HCEC 1CT (cell line): ENCODE measurements at regions not wholly inside any gene's neighbourhood (a gene's known extent, or its start where the extent isn't known, plus 50 kb on each side); places are given as distances from the start of the nearest gene placed in this dataset.
"Not testable (repeated sequence)": the region's sequence is repeated elsewhere in the genome, so short reads cannot be mapped to it uniquely, and the experiment has no call there.

Experiments
- DNase-seq: peaks from one replicate; pipeline ENCODE4 v3.0.0-alpha.2; 2017

DNA sequence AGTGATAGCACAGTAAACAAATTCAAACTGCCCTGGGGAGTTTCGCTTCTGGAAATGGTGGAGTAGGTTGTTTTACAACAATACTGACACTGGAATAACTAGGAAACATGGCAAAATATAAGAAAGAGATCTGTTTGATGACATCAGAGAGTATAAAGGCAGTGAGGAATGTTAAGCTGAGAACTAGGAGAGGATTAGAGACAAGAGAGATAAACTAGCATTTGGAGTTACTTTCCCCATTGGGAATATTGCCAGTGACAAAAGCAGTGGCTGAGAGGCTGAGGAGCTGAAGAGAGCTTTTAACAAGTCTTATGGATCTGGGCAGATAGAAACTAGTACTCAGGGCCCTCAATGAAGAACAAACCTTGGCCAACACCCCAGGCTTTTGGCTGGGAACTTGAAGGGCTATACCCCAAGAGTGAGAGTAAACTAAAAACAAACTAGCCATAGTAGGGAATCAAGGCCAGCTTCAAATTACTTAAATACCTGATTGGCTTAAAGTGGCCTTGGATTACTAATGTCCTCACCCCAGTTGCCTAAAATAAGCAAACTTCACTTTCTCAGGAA lies 280.4 kb downstream of the KLF13 start:
- DNase-seq = peak; percentile 16

DNA sequence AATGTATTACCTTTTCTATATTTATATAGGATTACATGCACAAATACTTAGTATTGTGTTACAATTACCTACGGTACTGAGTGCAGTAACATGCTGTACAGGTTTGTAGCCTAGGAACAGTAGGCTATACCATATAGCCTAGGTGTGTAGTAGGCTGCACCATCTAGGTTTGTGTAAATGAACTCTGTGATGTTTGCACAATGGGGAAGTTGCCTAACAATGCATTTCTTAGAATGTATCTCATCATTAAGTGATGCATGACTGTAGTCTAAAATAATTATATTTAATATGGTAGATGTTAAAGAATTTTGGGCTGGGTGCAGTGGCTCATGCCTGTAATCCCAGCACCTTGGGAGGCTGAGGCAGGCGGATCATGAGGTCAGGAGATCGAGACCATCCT lies 281.0 kb downstream of the KLF13 start:
- DNase-seq = peak; percentile 56

DNA sequence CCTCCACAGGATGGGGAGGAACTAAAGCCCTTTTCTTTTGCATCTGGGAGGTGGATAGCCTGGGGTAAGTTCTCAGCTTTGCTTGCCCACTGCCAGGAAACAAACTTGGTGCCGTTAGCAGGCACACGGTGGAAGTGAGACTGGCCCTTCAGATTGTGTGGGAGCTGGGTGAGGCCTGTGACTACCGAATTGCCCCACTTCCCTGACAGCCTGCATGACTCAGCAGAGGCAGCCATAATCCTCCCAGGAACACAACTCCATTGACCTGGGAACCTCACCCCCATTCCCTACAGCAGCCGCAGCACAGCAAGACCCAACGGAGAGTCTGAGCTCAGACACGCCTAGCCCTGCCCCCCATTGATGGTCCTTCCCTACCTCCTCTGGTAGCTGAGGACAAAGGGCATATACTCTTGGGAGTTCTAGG lies 282.6 kb downstream of the KLF13 start:
- peak; percentile 64 for DNase-seq

DNA sequence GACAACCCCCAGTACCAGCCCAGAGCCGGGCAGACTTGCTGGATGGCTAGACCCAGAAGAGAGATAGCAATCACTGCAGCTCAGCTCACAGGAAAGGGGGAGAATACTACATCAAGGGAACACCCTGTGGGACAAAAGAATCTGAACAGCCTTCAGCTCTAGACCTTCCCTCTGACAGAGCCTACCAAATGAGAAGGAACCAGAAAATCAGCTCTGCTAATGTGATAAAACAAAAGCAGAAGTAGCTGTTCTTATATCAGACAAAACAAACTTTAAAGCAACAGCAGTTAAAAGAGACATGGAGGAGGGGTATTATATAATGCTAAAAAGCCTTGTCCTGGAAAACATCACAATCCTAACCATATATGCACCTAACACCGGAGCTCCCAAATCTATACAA lies 283.3 kb downstream of the KLF13 start:
- DNase-seq = no peak

DNA sequence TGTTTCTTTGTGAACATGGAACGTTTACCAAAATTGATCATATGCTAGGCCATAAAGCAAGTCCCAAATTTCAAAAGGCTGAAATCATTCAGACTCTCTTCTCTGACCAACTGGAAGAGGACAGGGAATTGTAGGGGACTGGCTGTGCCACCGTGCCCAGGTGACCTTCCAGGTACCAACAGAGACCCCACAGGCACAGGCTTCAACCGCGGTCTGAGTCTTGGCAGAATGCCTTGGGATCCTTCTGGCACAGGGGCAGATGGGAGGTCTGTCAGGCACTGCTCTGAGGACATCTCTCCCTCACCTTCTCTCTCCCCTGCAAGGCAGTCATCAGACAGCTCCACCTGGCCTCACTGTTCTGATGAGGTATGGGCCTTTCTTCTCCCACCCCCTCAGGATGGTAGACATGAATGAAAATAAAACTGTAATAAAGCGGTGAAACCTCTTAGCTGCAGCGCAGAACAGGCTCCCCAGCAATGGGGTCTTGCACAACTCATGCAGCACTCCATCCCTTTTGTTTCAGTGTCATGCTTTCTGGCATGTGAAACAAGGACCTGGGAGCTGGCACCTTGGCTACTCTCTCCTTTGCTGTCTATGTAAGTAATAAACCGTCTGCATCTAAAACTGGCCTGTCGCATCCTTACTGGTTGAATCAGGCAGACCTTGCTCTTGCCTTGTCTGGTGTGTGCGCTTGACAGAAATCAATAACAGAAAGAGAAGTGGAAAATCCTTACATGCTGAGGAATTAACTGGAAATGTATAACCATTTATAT lies 289.2 kb downstream of the KLF13 start:
- DNase-seq = no peak

DNA sequence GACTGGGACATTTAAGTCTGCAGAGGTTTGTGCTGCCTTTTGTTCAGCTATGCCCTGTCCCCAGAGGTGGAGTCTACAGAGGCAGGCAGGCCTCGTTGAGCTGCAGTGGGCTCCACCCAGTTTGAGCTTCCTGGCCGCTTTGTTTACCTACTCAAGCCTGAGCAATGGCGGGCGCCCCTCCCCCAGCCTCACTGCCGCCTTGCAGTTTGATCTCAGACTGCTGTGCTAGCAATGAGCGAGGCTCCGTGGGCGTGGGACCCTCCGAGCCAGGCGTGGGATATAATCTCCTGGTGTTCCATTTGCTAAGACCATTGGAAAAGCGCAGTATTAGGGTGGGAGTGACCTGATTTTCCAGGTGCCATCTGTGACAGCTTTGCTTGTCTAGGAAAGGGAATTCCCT lies 296.7 kb downstream of the KLF13 start:
- not testable (repeated sequence) for DNase-seq

DNA sequence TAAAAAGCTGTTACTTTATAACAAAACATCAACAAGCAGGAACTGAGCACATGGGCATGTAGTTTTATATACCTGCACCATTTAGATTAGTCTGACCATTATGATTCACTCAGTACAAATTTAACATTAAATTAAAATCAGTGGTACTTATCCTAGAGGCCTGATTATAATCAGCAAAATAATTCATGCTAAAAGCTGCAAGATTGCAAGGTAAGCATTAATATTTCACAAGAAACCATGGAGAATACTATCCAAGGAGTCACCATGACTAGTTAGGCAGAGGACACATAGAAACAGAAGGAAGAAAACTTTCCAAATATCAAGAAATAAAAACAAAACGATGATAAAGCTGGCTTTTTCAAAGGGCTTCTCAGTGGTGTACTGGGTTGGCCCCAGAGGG lies 297.5 kb downstream of the KLF13 start:
- not testable (repeated sequence) for DNase-seq

DNA sequence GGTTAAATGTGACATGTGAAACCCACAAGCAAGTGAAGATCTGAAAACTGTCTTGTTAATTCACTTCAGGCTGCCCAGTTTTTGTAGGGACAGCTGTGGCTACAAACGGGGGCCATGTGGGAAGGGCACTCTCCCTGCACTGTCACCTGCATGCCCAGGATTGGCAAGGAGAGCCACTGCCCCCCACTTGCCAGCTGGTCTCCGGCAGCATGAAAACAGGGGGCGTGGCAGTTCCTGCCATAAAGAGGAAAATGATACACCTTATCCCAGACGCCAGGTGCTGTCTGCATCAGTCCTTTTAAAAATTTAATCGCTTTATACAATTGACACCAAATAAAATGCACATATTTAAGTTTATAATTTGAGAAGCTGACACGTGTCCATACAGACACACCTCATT lies 309.1 kb downstream of the KLF13 start:
- not testable (repeated sequence) for DNase-seq

DNA sequence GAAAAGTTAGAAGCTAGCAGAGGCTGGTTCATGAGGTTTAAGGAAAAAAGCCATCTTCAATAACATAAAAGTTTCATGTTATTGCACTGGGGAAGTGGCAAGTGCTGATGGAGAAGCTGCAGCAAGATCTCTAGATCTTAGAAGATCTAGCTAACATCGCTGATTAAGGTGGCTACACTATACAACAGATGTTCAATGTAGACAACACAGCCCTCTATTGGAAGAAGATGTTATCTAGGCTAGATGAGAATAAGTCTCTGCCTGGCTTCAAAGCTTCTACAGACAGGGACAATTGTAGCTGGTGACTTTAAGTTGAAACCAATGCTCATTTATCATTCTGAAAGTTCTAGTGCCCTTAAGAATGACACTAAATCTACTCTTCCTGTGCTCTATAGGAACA lies 310.3 kb downstream of the KLF13 start:
- peak; percentile 10 for DNase-seq

DNA sequence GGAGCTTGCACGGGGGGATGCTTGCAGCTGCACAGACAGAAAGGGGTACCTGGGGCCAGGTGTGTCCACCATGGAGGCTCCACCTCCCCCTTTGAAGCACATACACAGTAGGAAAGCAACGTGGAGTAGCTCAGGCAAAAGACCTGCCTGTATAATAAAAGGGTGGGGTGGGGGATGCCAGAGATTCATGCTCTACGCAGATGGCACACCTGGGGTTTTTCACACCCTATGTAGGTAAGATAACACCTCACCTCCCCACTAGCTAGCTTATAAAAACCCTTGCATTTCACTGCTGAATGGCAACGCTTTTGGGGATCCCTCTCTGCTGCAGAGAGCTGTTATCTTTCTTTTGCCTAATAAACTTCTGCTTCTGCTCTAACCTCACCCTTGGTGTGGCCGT lies 317.3 kb downstream of the KLF13 start:
- not testable (repeated sequence) for DNase-seq

DNA sequence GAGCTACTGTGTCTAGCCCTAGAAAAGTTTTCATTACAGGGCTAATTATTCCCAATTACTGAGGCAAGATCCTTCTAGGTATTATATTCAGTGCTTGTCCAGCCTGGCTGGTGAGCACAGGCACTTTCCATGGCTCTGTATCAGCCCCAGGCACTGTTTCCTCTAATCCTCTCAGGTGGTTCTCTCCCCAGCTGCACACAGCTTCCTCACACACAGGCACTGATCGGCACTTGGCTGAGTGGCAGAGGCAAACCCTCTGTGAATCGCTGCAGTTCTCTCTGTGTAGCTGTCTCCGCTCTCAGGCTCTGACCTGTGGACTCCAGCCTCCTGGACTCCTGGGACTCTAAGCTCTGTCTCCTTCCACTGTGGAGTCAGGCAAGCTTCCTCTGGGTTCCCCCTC lies 318.1 kb downstream of the KLF13 start:
- DNase-seq = not testable (repeated sequence)

DNA sequence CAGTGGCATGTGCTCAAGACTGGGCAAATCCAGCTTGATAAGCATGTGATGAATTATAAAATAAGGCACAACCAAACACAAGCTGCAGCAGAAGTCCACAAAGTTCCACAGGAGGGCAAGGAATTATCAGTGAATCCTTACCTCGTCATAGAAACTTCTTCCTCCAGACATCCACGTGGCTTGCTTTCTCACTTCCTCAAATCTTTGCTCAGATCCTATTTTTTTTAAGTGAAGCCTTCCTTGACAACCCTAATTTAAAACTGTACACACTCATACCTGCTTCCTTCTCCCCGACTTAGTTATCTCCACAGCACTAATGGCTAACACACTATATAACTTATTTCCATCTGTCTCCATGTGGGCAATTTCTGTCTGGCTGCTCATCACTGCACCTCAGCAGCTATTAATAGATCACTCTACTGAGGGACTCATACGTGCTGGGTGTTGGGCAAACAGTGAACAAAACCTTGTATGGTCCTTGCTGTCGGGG lies 320.7 kb downstream of the KLF13 start:
- DNase-seq = not testable (repeated sequence)

DNA sequence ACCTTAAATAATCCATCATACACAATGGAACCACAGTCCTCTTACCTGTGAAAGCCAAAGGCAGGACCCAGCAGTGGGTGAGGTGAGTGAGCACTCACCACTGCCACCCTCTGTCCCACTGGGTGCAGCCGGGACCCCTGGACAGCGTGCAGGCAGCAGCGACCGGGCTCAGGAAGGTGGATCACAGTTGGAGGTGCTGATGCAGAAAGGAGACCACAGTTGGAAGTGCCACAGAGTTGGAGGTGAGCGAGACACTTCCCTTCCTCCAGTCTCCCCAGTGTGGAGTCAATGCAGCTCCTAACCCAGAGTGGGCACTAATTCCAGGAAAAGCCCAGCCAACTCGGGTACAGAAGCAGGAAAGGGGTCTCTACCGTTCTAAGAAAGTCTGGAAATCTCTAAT lies 323.0 kb downstream of the KLF13 start:
- DNase-seq = not testable (repeated sequence)

DNA sequence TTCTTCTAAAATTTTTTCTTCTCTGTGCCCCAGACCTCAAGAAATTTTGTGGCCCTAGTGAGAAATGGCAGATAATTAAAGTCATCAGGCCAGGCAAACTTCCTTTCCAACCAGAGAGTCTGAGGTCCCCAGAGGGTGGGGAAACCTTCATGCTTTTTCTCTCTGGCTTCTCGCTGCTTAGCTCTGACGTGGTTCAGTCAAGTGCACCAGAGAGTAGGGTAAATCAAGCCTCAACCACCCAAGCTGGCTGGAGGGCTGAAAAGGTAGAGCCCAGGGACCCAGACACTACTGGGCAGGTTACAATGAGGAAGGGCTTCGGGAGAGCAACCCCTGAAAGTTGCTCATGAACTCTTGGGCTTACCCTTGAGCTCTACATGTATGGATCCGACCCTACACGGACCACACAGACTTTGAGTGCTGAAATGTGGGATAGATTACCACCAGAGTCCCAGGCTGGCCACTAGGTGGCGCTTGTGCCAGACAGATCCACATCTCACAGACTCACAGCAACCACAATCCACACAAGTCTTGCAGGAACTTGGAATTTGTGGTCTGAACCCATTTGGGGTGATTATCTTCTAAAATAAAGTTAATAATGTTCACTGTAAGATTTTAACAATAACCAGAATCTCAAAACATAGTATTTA lies 323.5 kb downstream of the KLF13 start:
- DNase-seq = not testable (repeated sequence)

DNA sequence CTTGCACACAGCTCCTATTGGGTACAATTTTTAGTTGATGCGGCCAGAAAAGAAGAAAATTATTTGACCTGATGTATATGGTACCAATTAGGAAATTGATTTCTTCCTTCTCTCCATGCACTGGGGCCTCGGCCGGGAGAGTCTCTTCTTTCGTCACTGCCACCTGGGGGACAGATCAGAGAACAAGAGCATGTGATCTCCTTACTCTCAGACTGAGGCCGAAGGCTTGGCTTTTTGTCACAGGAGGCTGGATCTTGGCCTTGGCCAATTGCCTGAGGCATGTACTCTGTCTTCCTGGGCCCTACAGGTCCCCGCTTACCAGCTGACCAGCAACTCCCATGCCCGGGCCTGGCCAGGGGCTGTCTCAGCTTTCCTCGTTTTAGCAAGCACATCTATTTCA lies 330.3 kb downstream of the KLF13 start:
- not testable (repeated sequence) for DNase-seq

DNA sequence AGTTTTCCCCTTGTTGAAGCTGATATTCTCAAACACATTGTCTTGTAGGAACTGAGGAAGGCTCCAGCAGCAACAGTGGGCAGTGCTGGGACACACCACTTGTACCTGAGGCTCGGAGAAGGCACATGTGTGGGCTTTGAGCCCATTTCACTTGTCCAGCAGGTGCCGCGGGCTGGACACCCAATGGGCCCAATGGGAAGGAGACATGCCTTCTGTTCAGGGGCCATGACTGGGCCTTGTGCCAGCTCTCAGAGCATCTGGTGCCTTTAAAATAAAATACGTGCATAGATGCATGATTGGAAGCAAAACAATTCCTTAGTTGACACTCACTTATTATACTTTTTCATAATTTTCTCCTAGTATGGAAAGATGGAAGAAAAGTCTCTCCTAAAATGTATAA lies 334.2 kb downstream of the KLF13 start:
- DNase-seq = no peak

DNA sequence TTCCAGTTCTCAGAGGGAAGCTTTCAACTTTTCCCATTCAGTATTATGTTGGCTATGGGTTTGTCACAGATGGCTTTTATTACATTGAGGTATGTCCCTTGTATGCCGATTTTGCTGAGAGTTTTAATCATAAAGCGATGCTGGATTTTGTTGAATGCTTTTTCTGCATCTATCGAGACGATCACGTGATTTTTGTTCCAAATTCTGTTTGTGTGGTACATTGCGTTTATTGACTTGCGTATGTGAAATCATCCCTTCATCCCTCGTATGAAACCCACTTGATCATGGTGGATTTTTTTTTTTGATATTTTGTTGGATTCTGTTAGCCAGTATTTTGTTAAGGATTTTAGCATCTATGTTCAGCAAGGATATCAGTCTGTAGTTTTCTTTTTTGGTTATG lies 339.1 kb downstream of the KLF13 start:
- DNase-seq = not testable (repeated sequence)

DNA sequence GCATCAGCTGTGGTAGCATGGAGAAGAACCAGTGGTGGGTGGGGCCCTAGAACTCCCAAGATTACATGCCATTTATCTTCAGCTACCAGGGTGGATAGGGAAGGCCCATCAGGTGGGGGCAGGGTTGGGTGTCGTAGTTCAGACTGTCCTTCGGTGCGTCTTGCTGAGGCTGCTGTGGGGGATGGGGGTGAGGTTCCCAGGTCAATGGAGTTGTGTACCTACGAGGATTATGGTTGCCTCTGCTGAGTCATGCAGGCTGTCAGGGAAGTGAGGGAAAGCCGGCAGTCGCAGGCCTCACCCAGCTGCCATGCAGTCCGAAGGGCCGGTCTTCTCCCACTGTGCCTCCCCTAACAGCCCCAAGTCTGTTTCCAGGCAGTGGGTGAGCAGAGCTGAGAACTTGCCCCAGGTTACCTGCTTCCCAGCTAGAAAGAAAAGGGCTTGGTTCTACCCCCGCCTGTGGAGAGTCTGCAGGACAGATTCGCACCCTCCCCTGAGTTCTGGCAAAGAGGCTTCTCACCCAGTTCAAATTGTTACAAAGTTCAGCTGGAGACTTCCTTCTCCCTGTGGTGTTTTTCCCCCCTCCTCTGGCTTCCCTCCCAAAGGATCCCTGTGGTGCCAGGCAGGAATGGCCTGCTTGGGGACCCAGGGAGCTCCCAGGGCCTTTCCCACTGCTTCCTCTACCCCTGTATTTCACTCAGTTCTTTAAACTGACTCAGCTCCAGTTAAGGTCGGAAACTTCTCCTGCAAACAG lies 342.7 kb downstream of the KLF13 start:
- DNase-seq = not testable (repeated sequence)

DNA sequence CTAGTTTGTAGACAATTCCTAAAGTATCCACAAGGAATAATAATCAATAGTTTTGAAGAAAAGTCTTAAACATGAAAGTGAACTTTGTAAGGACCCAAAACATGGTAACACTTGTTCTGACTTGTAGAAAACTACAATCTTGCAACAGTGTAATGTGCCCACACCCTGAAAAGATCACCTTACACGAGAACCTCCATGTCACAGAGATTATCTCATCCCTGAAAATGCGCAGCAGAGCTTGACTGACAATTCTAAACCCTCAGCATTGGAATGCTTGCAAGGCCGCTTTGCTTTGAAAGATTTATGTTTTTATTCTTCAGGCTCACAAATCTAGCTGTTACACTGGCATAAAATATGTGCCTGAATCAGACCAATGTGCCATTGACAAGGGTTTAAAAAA lies 346.6 kb downstream of the KLF13 start:
- DNase-seq = not testable (repeated sequence)

DNA sequence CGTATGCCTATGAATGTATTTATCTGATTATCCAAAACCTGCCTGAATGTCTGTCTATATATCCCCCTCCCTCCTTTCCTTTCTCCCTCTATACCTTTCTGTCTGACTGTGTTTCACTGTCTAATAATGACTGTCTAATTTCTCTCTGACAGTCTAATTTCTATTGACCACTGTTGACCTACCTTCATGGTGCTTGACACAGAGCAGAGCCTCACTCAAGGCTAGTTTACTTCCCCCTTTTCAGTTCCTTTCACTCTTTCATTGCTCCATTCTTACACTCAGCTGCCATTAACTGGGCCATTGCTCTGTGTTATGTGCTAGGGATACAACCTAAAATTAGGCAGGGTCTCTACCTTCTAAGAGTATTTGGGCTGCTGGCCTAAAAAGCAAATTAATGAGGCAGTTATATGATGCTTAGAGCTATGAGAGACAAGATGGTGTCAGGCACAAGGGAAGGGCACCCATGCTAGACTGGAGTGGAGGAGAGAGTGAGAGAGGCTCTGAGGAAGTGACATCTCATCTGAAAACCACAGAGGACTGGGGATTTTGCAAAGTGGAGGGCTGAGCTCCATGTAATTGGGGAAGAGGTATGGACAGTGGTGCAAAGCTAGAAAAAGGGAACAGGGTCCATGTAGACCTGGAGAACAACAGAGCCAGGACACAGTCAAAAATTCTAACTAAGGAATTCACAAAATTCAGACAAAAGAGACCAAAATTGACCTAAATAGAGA lies 348.6 kb upstream of the CHRNA7 start:
- not testable (repeated sequence) for DNase-seq

DNA sequence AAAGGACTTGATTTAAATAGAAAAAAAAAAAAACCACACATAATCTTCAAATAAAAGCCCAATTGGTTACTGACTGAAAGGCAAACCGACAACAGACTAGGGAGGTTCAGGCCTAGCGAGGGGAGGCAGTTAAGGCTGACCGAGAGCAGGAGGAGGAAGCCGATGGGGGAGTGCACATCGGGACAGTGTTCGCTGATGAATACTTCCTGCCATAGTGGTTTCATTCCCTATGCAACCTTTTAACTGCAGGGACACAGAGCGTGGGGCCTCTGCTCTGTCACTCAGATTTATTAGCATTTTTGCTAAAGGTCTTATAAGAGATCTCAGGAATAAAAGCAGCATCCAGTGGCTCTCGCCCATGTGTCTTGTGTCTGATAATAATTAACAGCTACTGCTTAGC lies 343.2 kb upstream of the CHRNA7 start:
- DNase-seq = not testable (repeated sequence)

DNA sequence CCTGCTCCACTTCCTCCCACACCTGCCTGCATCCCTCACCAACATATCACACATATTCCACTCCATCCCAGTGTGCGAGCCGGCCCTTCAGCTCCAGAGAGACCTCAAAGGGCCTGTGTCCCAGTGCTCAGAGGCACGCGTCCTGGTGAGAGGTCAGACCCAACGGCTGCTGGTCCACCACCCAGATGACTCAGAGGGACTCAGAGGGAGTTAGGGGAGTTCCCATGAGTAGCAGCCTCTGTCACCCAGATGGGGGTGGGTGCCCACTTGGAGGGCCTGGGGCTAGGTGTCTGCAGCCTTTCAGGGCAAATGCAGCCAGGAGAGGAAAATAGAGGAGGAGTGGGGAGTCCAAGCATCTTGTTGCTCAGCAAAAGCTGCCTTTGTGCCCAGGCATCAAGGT lies 333.8 kb upstream of the CHRNA7 start:
- not testable (repeated sequence) for DNase-seq
